Thyroid gland (tissue), 4 donors: ENCODE measurements at regions not wholly inside any gene's neighbourhood (a gene's known extent, or its start where the extent isn't known, plus 50 kb on each side); places are given as distances from the start of the nearest gene placed in this dataset.

Source experiments
- POLR2A ChIP-seq, 2 donors: fragments of 450-650 bp; IDR thresholded peaks; one replicate each; pipeline ENCODE4 v1.6.1; 2017; ENCODE audit warnings: antibody characterized with exemption in 2 of 2, mild to moderate bottlenecking in 2 of 2, moderate library complexity in 1 of 2
- TF ChIP-seq, protein P1 (sequence below), 6 experiments: fragments of 200-600 bp in 3 of 6; fragments of 450-650 bp in 3 of 6; sonication (generic) in 3 of 6; IDR thresholded peaks; one replicate each; pipeline ENCODE4 v1.5.1; 2016 to 2019; ENCODE audit warnings: antibody characterized with exemption in 6 of 6, mild to moderate bottlenecking in 2 of 6, inconsistent platforms in 1 of 6, moderate library complexity in 1 of 6

DNA sequence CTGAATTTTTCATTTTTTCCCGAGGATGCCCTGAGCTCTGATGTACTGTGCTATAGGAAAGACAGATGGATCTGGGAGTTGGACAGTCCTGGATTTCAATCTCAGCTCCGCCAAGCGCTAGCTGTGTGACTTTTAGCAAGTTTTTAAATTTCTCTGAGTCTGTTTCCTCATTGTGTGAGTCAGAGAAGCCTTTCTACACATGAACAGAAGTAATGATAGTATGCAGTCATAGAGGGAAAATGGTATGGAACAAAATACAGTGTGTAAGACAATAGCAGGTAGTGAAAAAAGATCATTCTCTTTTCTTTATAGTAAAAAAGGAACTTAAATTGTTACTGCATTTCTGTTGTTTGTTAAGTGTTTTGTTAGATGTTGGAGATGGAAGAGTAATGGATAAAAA, 52.4 kb upstream of the PPM1B start:
- TF ChIP-seq, protein P1, sequence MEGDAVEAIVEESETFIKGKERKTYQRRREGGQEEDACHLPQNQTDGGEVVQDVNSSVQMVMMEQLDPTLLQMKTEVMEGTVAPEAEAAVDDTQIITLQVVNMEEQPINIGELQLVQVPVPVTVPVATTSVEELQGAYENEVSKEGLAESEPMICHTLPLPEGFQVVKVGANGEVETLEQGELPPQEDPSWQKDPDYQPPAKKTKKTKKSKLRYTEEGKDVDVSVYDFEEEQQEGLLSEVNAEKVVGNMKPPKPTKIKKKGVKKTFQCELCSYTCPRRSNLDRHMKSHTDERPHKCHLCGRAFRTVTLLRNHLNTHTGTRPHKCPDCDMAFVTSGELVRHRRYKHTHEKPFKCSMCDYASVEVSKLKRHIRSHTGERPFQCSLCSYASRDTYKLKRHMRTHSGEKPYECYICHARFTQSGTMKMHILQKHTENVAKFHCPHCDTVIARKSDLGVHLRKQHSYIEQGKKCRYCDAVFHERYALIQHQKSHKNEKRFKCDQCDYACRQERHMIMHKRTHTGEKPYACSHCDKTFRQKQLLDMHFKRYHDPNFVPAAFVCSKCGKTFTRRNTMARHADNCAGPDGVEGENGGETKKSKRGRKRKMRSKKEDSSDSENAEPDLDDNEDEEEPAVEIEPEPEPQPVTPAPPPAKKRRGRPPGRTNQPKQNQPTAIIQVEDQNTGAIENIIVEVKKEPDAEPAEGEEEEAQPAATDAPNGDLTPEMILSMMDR (IDR thresholded peaks at IDR 0.05) = no peak
- TF ChIP-seq POLR2A (IDR thresholded peaks at IDR 0.05) = no peak
